Heart right ventricle (tissue), 16 donors: ENCODE measurements at regions not wholly inside any gene's neighbourhood (a gene's known extent, or its start where the extent isn't known, plus 50 kb on each side); places are given as distances from the start of the nearest gene placed in this dataset.
"Not testable (repeated sequence)": the region's sequence is repeated elsewhere in the genome, so short reads cannot be mapped to it uniquely, and the experiment has no call there.

Experiments used
- ATAC-seq, 8 donors: fragments of 200-7000 bp; cut with Tn5 transposase; one replicate each; pipeline ENCODE4 v1.9.1; 2020; ENCODE audit warnings: mild to moderate bottlenecking in 8 of 8, moderate library complexity in 8 of 8, moderate number of reproducible peaks in 1 of 8
- DNase-seq, 2 donors: peaks; one replicate each; pipeline ENCODE4 v3.0.0-alpha.2; 2020
- H3K27ac ChIP-seq, 10 donors: fragments of 200-600 bp; sonication (generic) in 2 of 10; one replicate each; pipeline versions ENCODE4 v1.5.0 to v1.8.0; 2020 to 2022; ENCODE audit warnings: mild to moderate bottlenecking in 3 of 10
- H3K27me3 ChIP-seq, 7 donors: fragments of 200-600 bp; one replicate each; pipeline ENCODE4 v1.8.0; 2021 to 2022; ENCODE audit warnings: mild to moderate bottlenecking in 2 of 7
- H3K36me3 ChIP-seq, 9 donors: fragments of 200-600 bp; sonication (generic) in 1 of 9; one replicate each; pipeline versions ENCODE4 v1.5.0 to v1.8.0; 2020 to 2022; ENCODE audit warnings: mild to moderate bottlenecking in 2 of 9
- H3K4me1 ChIP-seq, 9 donors: fragments of 200-600 bp; sonication (generic) in 1 of 9; one replicate each; pipeline versions ENCODE4 v1.5.0 to v1.8.0; 2020 to 2022; ENCODE audit warnings: mild to moderate bottlenecking in 4 of 9
- H3K4me3 ChIP-seq, 10 donors: fragments of 200-600 bp; sonication (generic) in 2 of 10; one replicate each; pipeline versions ENCODE4 v1.5.0 to v1.8.0; 2020 to 2022; ENCODE audit warnings: mild to moderate bottlenecking in 7 of 10, moderate library complexity in 2 of 10
- H3K9me3 ChIP-seq, 11 donors: fragments of 200-600 bp in 10 of 11; sonication (generic) in 2 of 11; one replicate each; pipeline versions ENCODE4 v1.5.0 to v1.8.0; 2013 to 2022; ENCODE audit warnings: mild to moderate bottlenecking in 2 of 11, control low read depth in 1 of 11, moderate library complexity in 1 of 11
- CTCF ChIP-seq, 9 donors: fragments of 200-600 bp; sonication (generic) in 2 of 9; IDR thresholded peaks; one replicate each; pipeline versions ENCODE4 v1.5.0 to v1.8.0; 2021 to 2022; ENCODE audit warnings: antibody characterized with exemption in 9 of 9, mild to moderate bottlenecking in 5 of 9, moderate library complexity in 1 of 9
- WGBS, 2 donors: extraction: QIAGEN DNeasy Blood & Tissue Kit; methylation state at CpG; one replicate each; pipeline ENCODE4 v1.1.7; 2013; ENCODE audit warnings: inconsistent platforms in 1 of 2; 5-methylcytosine and 5-hydroxymethylcytosine counted together
- intact Hi-C, 10 donors: fragments of 100-400 bp; cut with DNase I; formaldehyde crosslinking; loops; one replicate each; pipeline versions ENCODE4 v1.11.1 to v1.14.2; 2022
- donor health status: Arrhythmogenic right ventricular cardiomyopathy.
- donor health status: ischemic (EF 13 %, LVEDD 7.1; RV severe dilation, severe dysfunction).
- donor health status: healthy with polysubstance abuse.
- donor health status: DM: no; HTN: yes; CAD: no.
- donor health status: DM: no; HTN: no; CAD: no.
- donor health status: ischemic (EF 25% LVEDD 6.9; RV normal size, moderate dysfunction).
- donor health status: ischemic (EF 25% LVEDD 5.7; RV mildly dilated, moderate dysfunction).
- donor health status: healthy.
- donor health status: DM: yes; HTN: yes; CAD: no.
- donor health status: Ischemic cardiomyopathy.
- donor health status: ischemic (EF 35%, LVEDD 5.7; RV mildly dilated, moderate dysfunction).
- donor health status: nonischemic (EF 11% LVEDD 7.7; RV severe dilation, severe dysfunction).
- donor health status: DM: yes; HTN: yes; CAD: no.
- donor health status: PGD.
- donor health status: ischemic (EF 29% LVEDD 5.4; RV normal size, mild dysfunction).
- donor health status: nonischemic (EF 23%, LVEDD 6.1; RV moderate dilation, normal function).

- Histone ChIP-seq H3K4me1 (no peaks in the 10 kb centered on the region), H3K36me3 (no peaks in the 10 kb centered on the region), H3K9me3 (peaks cover 0 to 32% (median 11%) of the 10 kb centered on the region in 11 donors), H3K4me3 (no peak overlapping the region), H3K27me3 (no peaks in the 10 kb centered on the region), H3K27ac (no peak overlapping the region)
- no peak for DNase-seq
- WGBS, 2 donors, result 11 to 22% methylated on average over 2 of the region's 2 CpGs
- no peak for TF ChIP-seq CTCF (IDR thresholded peaks at IDR 0.05)
- ATAC-seq, result peak in 2 of 8 donors; percentile 14 to 71
- intact Hi-C loops, result no loop called here
Measured at GRCh38 chr3:163175970-163176369, 1679.4 kb downstream of the OTOL1 start.

- H3K4me3 ChIP-seq, H3K36me3 ChIP-seq, H3K27ac ChIP-seq, ATAC-seq, H3K27me3 ChIP-seq, H3K4me1 ChIP-seq, intact Hi-C loops, DNase-seq: not testable (repeated sequence)
- 73 to 75% methylated on average over 3 of the region's 3 CpGs for WGBS, 2 donors
- H3K9me3 ChIP-seq, result peaks cover 0 to 65% (median 12%) of the 10 kb centered on the region in 11 donors
Measured at GRCh38 chr3:163172513-163172912, 1675.9 kb downstream of the OTOL1 start.

- no peak overlapping the region for H3K4me3 ChIP-seq
- WGBS, 2 donors, result 79 to 84% methylated on average over 1 of the region's 1 CpG
- H3K27me3 ChIP-seq, result no peaks in the 10 kb centered on the region
- no peaks in the 10 kb centered on the region for H3K4me1 ChIP-seq
- H3K36me3 ChIP-seq, result no peaks in the 10 kb centered on the region
- intact Hi-C loops, result no loop called here
- no peak for TF ChIP-seq CTCF (IDR thresholded peaks at IDR 0.05)
- peaks cover 0 to 62% (median 9%) of the 10 kb centered on the region in 11 donors for H3K9me3 ChIP-seq
- DNase-seq (no peak), ATAC-seq (no peak)
- no peak overlapping the region for H3K27ac ChIP-seq
Measured at GRCh38 chr3:163166197-163166596, 1669.6 kb downstream of the OTOL1 start.

GRCh38 chr3:163159306-163159705, 1662.7 kb downstream of the OTOL1 start:
- Histone ChIP-seq H3K9me3 (peaks cover 0 to 10% (median 0%) of the 10 kb centered on the region in 11 donors), H3K36me3 (no peaks in the 10 kb centered on the region), H3K27ac (no peak overlapping the region), H3K4me3 (no peak overlapping the region), H3K4me1 (no peaks in the 10 kb centered on the region), H3K27me3 (no peaks in the 10 kb centered on the region)
- intact Hi-C loops, result no loop called here
- ATAC-seq (no peak), DNase-seq (no peak)
- WGBS, 2 donors, result 50 to 51% methylated on average over 2 of the region's 2 CpGs
- TF ChIP-seq CTCF (IDR thresholded peaks at IDR 0.05), result no peak

- 84 to 87% methylated on average over 4 of the region's 4 CpGs for WGBS, 2 donors
- no peak for TF ChIP-seq CTCF (IDR thresholded peaks at IDR 0.05)
- Histone ChIP-seq H3K36me3 (no peaks in the 10 kb centered on the region), H3K27me3 (no peaks in the 10 kb centered on the region), H3K4me1 (no peaks in the 10 kb centered on the region), H3K27ac (no peak overlapping the region), H3K4me3 (no peak overlapping the region), H3K9me3 (peaks cover 0 to 6% (median 0%) of the 10 kb centered on the region in 11 donors)
- ATAC-seq (no peak), DNase-seq (no peak)
- intact Hi-C loops, result no loop called here
Measured at GRCh38 chr3:163139600-163139999, 1643.0 kb downstream of the OTOL1 start.
